ENCODE measurements at regions not wholly inside any gene's neighbourhood (a gene's known extent, or its start where the extent isn't known, plus 50 kb on each side); places are given as distances from the start of the nearest gene placed in this dataset.

GRCh38 chr20:41889126-41889843 lies 271.1 kb upstream of the CHD6 start:
- TF ChIP-seq CTCF (IDR thresholded peaks at IDR 0.05; ENCODE audit: low read length) = peak; percentile 43
- no peak for TF ChIP-seq EZH2phosphoT487 (IDR thresholded peaks at IDR 0.05; ENCODE audit: low read length)
- TF ChIP-seq EZH2 (optimal IDR thresholded peaks at IDR 0.05; ENCODE audit: low read depth, low read length) = no peak
